GM12864 (cell line): ENCODE measurements at regions not wholly inside any gene's neighbourhood (a gene's known extent, or its start where the extent isn't known, plus 50 kb on each side); places are given as distances from the start of the nearest gene placed in this dataset.
"Not testable (repeated sequence)": the region's sequence is repeated elsewhere in the genome, so short reads cannot be mapped to it uniquely, and the experiment has no call there.

ENCODE experiments used
- DNase-seq: peaks from one replicate; pipeline ENCODE4 v3.0.0-alpha.2; 2011; ENCODE audit warnings: low read depth
- H3K4me3 ChIP-seq: 2 replicates; pipeline ENCODE4 v1.5.1; 2011; ENCODE audit warnings: mild to moderate bottlenecking, low read depth, low read length, control low read depth
- CTCF ChIP-seq: IDR thresholded peaks from 2 replicates; pipeline ENCODE4 v1.5.1; 2011; ENCODE audit warnings: low read depth, mild to moderate bottlenecking, moderate library complexity, low read length, control low read depth, inconsistent platforms; ENCODE audit errors: missing control alignments

GRCh38 chrX:1749499-1749898 lies 134.6 kb downstream of the ASMT start:
- TF ChIP-seq CTCF, result peak; percentile 1
- no peak overlapping the region for H3K4me3 ChIP-seq
- DNase-seq, result no peak

- H3K4me3 ChIP-seq, result no peak overlapping the region
Observed at GRCh38 chrX:1750267-1750666, 135.4 kb downstream of the ASMT start.

GRCh38 chrX:1751781-1752180 lies 136.9 kb downstream of the ASMT start:
- no peak overlapping the region for H3K4me3 ChIP-seq
- TF ChIP-seq CTCF, result no peak
- DNase-seq, result no peak

More at GRCh38 chrX:1750267-1750666, 135.4 kb downstream of the ASMT start:
- DNase-seq, result no peak
- TF ChIP-seq CTCF, result no peak

GRCh38 chrX:1752799-1753198 lies 137.9 kb downstream of the ASMT start:
- DNase-seq, H3K4me3 ChIP-seq: not testable (repeated sequence)

- TF ChIP-seq CTCF, result no peak
- no peak overlapping the region for H3K4me3 ChIP-seq
- no peak for DNase-seq
Observed at GRCh38 chrX:1754077-1754476, 139.2 kb downstream of the ASMT start.

GRCh38 chrX:1763294-1763693 lies 148.4 kb downstream of the ASMT start:
- no peak for TF ChIP-seq CTCF
- no peak overlapping the region for H3K4me3 ChIP-seq
- DNase-seq, result no peak

GRCh38 chrX:1764883-1765364 lies 150.1 kb downstream of the ASMT start:
- H3K4me3 ChIP-seq, result not testable (repeated sequence)
- DNase-seq, result peak; percentile 54

- no peak for DNase-seq
- H3K4me3 ChIP-seq, result no peak overlapping the region
- no peak for TF ChIP-seq CTCF
Observed at GRCh38 chrX:1767026-1767425, 152.2 kb downstream of the ASMT start.
